Fibroblast of the aortic adventitia (primary cell): ENCODE measurements at regions not wholly inside any gene's neighbourhood (a gene's known extent, or its start where the extent isn't known, plus 50 kb on each side); places are given as distances from the start of the nearest gene placed in this dataset.

ENCODE experiments used
- DNase-seq: peaks from one replicate; pipeline ENCODE4 v3.0.0-alpha.2; 2010; ENCODE audit warnings: low read depth
- H3K4me3 ChIP-seq: 2 replicates; pipeline ENCODE4 v1.5.1; 2011; ENCODE audit warnings: low read depth, mild to moderate bottlenecking, control low read depth, low read length, moderate library complexity
- TF ChIP-seq, protein P1 (sequence below): IDR thresholded peaks from 2 replicates; pipeline ENCODE4 v1.5.1; 2011; ENCODE audit warnings: mild to moderate bottlenecking, low read length, control low read depth, inconsistent platforms; ENCODE audit not compliant: insufficient read depth

DNA sequence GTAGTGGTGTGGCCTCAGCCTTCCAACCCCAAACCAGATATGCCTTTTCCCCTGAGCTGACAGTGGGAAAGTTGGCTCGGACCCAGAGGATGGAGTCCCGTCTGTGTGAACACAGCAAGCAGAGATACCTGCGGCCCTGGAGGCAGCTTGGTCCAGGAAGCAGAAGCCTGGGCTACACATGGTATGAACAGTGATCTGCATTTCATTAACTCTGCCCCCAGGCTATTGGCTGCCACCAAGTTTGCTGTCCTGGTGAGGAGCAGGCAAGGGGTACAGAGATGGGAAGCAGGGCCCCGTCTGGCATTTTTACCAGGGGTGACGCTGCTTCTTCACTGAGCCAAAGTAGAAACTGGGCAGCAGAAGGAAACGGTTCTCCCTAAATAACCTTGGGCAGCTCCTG, 90.0 kb downstream of the EDN3 start:
- TF ChIP-seq, protein P1, sequence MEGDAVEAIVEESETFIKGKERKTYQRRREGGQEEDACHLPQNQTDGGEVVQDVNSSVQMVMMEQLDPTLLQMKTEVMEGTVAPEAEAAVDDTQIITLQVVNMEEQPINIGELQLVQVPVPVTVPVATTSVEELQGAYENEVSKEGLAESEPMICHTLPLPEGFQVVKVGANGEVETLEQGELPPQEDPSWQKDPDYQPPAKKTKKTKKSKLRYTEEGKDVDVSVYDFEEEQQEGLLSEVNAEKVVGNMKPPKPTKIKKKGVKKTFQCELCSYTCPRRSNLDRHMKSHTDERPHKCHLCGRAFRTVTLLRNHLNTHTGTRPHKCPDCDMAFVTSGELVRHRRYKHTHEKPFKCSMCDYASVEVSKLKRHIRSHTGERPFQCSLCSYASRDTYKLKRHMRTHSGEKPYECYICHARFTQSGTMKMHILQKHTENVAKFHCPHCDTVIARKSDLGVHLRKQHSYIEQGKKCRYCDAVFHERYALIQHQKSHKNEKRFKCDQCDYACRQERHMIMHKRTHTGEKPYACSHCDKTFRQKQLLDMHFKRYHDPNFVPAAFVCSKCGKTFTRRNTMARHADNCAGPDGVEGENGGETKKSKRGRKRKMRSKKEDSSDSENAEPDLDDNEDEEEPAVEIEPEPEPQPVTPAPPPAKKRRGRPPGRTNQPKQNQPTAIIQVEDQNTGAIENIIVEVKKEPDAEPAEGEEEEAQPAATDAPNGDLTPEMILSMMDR, result no peak
- DNase-seq, result no peak

DNA sequence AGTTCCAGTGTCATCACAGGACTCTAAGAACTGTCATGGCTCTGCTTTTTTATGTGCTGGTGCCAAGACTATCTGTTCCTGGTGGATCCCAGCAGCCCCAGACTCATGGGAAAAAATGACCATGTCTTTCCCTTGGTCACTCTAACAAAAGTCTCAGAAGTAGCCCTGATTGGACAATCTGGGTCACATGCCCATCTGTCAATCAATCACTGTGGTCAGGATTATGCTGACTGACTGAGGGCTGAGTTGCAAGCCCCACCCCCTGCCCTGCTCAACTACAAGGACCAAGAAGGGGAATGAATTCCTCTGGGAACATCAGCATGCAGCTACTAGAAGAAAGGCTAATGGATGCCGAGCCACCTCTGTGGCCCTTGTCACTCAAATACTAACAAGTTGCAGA, 91.6 kb downstream of the EDN3 start:
- no peak overlapping the region for H3K4me3 ChIP-seq
- no peak for DNase-seq
- TF ChIP-seq, protein P1, result no peak

More for the DNA sequence above, 90.0 kb downstream of the EDN3 start:
- no peak overlapping the region for H3K4me3 ChIP-seq

- H3K4me3 ChIP-seq, result no peak overlapping the region
- DNase-seq, result no peak
- TF ChIP-seq, protein P1, result no peak
These were observed 92.3 kb downstream of the EDN3 start for GRCh38 chr20:59392736-59393135.

GRCh38 chr20:59393142-59393541, 92.7 kb downstream of the EDN3 start:
- TF ChIP-seq, protein P1, result no peak
- no peak for DNase-seq
- H3K4me3 ChIP-seq, result no peak overlapping the region

GRCh38 chr20:59395729-59396128, 95.3 kb downstream of the EDN3 start:
- H3K4me3 ChIP-seq, result no peak overlapping the region
- DNase-seq, result no peak
- TF ChIP-seq, protein P1, result no peak

DNA sequence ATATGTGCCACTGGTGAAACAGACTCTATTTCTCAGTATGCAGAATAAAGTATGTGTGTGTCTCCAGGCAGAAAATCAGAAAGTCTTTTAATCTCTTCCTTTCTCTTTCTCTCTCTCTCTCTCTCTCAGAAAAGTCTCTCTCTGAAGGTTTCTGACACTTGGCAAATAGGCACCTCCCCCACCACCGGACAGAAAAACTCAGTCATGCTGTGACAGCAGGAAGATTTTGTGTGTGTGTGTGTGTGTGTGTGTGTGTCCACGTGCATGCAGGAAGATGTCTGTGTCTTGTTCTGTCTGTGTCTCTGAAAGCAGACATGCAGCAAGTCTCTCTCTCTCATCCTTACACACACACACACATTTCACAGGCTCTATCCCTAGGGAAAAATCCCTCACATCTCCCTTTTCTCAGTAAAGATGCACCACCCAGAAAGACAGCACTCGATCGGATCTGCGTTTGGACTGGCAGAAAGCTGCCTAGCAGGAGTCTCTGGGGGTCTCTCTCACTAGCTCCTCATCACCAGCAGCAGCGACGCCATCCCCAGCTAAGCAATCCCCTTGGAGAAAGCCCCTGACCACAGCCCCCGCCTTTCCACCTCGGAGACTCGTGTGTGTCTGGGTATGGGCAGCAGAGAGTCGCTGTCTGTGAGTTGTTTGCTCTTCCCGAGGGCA, 98.3 kb downstream of the EDN3 start:
- no peak overlapping the region for H3K4me3 ChIP-seq
- DNase-seq, result no peak
- TF ChIP-seq, protein P1, result no peak
